ENCODE measurements at regions not wholly inside any gene's neighbourhood (a gene's known extent, or its start where the extent isn't known, plus 50 kb on each side); places are given as distances from the start of the nearest gene placed in this dataset.

GRCh38 chr7:21356616-21357015, 71.3 kb upstream of the SP4 start:
- intact Hi-C loops (cut with micrococcal nuclease): loop anchor here (5.0 to 10.0 kb wide), 5 partner anchors 151 to 1658 kb away; partner anchors contain the start of gene HYCC1

- intact Hi-C loops (cut with micrococcal nuclease): loop anchor here (5.0 to 10.0 kb wide), 5 partner anchors 150 to 1657 kb away; partner anchors contain the start of gene HYCC1
These were observed 70.5 kb upstream of the SP4 start for GRCh38 chr7:21357151-21358097.

GRCh38 chr7:21358648-21359047, 69.2 kb upstream of the SP4 start:
- intact Hi-C loops (cut with micrococcal nuclease): loop anchor here (5.0 to 10.0 kb wide), 5 partner anchors 149 to 1656 kb away; partner anchors contain the start of gene HYCC1

- intact Hi-C loops (cut with micrococcal nuclease): loop anchor here (5.0 to 10.0 kb wide), 5 partner anchors 148 to 1656 kb away; partner anchors contain the start of gene HYCC1
These were observed 68.7 kb upstream of the SP4 start for GRCh38 chr7:21359163-21359562.

- intact Hi-C loops (cut with micrococcal nuclease): no loop called here
These were observed 66.3 kb upstream of the SP4 start for GRCh38 chr7:21361413-21362125.

- intact Hi-C loops (cut with micrococcal nuclease): no loop called here
These were observed 63.0 kb upstream of the SP4 start for GRCh38 chr7:21364801-21365271.

GRCh38 chr7:21365866-21366624, 61.8 kb upstream of the SP4 start:
- intact Hi-C loops (cut with micrococcal nuclease): loop anchor here (1.0 to 2.0 kb wide), 3 partner anchors 11 to 47 kb away; no protein-coding TSS in a partner anchor

GRCh38 chr7:21367081-21367480, 60.8 kb upstream of the SP4 start:
- intact Hi-C loops (cut with micrococcal nuclease): loop anchor here (2.0 kb wide), 2 partner anchors 16 to 46 kb away; no protein-coding TSS in a partner anchor

GRCh38 chr7:21367537-21367936, 60.3 kb upstream of the SP4 start:
- intact Hi-C loops (cut with micrococcal nuclease): loop anchor here (2.0 kb wide), 2 partner anchors 15 to 45 kb away; no protein-coding TSS in a partner anchor

GRCh38 chr7:21368317-21368716, 59.6 kb upstream of the SP4 start:
- intact Hi-C loops (cut with micrococcal nuclease): no loop called here

- intact Hi-C loops (cut with micrococcal nuclease): loop anchor here (1.0 kb wide), 1 partner anchor 13 kb away; no protein-coding TSS in a partner anchor
These were observed 57.5 kb upstream of the SP4 start for GRCh38 chr7:21370283-21370982.

GRCh38 chr7:21371360-21371759, 56.5 kb upstream of the SP4 start:
- intact Hi-C loops (cut with micrococcal nuclease): no loop called here

GRCh38 chr7:21373031-21373430, 54.9 kb upstream of the SP4 start:
- intact Hi-C loops (cut with micrococcal nuclease): loop anchor here (1.0 kb wide), 1 partner anchor 8 kb away; no protein-coding TSS in a partner anchor

GRCh38 chr7:21374134-21374533, 53.7 kb upstream of the SP4 start:
- intact Hi-C loops (cut with micrococcal nuclease): no loop called here

GRCh38 chr7:21377545-21377944, 50.3 kb upstream of the SP4 start:
- intact Hi-C loops (cut with micrococcal nuclease): no loop called here
